GM13977 (cell line): ENCODE measurements at regions not wholly inside any gene's neighbourhood (a gene's known extent, or its start where the extent isn't known, plus 50 kb on each side); places are given as distances from the start of the nearest gene placed in this dataset.
A peak's percentile ranks its signal among the peaks of the same experiment; 100 is the strongest.

Source experiments
- DNase-seq: peaks from one replicate; pipeline ENCODE4 v3.0.0; 2012; ENCODE audit warnings: low spot score
- CTCF ChIP-seq: IDR thresholded peaks from 2 replicates; pipeline ENCODE4 v1.5.1; 2012; ENCODE audit warnings: mild to moderate bottlenecking, control low read depth; ENCODE audit not compliant: insufficient read depth; ENCODE audit errors: extremely low read depth, missing control alignments
- in situ Hi-C: fragments of 300-500 bp; cut with MboI; formaldehyde crosslinking; loops from one replicate; pipeline ENCODE4 v1.12.0; 2022; ENCODE audit warnings: low sequenced_read_pairs, low pct_unique_long_range_greater_than_20kb, mixed read lengths, inconsistent platforms; ENCODE audit not compliant: unreplicated experiment

DNA sequence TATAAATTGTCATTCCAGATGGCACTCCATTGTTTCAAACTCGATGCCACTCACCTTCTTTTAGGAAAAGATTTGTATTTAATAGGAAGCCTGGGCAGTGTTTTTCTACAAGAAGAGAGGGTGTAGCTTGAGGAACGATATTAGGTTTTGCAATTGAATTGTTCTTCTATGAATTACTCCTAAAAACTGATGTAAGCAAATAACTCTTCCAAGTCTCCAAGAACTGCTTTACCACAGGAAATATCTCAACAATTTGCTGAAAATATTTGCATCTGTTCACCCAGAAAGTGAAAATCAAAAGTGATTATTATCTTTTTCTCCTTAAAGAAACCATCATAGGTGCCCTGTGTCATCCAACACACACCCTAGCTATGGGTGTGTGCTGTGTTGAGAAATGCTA lies 261.3 kb upstream of the MEOX2 start:
- in situ Hi-C loops = no loop called here
- TF ChIP-seq CTCF = no peak
- DNase-seq = no peak

DNA sequence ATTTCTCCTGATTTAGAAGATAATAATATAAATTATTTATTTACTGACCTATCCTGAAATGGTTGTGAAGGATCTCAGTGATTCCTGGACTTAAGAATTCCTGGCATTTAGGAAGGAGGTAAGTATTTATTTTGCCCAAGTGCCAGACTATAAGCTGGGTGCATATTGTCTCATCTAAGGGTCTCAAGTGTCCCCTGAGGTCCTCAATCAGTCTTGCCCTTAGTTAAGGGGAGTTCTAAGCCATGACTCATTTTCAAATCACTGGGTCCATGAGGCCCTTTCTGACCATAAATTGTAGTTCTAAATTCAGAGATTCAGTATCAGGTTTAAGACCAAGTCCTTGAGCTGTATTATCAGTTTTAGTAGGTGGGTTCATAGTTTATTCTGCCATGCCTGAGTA lies 251.6 kb upstream of the MEOX2 start:
- DNase-seq = peak; percentile 17

DNA sequence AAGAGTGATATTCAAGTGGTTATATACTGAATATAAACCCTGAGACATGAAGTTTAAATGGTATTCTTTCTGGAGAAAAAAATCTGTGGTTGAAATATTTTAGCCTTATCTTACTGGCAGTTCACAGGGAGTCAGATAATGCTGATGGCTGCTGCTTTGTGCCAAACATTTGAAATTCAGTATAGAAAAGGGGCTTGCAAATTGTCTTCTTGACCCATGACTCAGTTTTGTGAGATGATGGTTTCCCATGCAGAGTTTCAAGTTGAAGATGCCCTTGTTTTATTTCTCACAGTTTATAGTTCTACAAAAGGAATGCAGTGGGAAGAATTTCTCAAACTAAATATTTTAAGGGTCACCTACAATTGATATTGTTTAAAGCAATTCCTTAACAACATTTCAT lies 251.1 kb upstream of the MEOX2 start:
- no peak for TF ChIP-seq CTCF
- in situ Hi-C loops = no loop called here
- DNase-seq = no peak

More for the DNA sequence above, 251.6 kb upstream of the MEOX2 start:
- no peak for TF ChIP-seq CTCF
- in situ Hi-C loops = no loop called here

DNA sequence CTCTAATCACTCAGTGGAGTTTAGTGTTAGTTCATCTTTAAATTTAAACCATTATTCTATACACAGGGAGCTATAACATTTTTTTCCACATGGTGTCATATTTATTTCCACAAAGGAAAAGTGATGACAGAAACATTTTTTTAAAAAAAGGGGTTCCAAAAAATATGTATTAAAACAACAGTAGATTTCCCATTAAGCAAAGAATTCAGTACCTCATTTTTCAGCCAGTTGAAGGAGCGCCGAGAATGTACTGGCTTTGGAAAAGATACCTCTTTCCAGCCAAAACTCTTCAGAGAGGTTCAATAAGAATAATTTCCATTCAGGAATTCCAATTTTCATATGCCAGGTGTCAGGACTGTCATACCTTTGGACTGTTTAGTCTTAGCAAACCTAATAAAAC lies 250.5 kb upstream of the MEOX2 start:
- in situ Hi-C loops = no loop called here
- TF ChIP-seq CTCF = no peak
- DNase-seq = no peak

DNA sequence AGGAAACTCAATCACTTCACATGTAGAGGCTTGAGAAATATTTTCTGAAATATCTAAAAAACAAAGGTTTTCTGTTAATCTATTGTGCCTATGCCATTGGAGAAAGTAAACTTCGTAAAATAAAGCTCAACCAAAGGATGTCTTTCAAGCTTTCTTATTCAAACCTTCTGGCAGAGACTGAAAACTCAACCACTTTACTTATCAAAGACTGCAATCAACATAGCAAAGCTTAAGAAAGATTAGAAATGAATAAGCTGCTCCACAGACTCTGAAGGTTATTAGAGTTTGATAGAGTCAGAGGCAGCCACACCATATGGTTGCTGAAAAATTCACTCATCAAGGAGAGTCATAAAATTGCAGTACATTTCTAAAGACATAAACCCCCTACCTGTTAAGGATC lies 245.8 kb upstream of the MEOX2 start:
- in situ Hi-C loops = no loop called here
- TF ChIP-seq CTCF = no peak
- no peak for DNase-seq

GRCh38 chr7:15929411-15929810 lies 242.9 kb upstream of the MEOX2 start:
- DNase-seq = no peak
- in situ Hi-C loops = no loop called here
- no peak for TF ChIP-seq CTCF

DNA sequence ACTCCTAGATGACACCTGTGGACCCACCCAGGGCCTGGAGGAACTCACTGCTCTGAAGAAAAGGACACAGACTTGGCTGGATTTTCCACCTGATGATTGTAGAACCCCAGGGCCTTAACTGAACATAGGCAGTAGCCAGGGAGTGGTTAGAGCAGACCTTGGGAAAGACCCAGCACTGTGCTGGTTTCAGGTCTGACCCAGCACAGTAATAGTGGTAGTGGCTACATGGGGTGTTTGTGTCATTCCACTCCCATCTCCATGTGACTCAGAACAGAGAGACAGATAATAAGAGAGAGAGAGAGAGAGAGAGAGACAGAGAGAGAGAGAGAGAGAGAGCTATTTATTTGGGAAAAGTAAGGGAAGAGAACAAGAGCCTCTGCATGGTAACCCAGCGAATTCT lies 239.1 kb upstream of the MEOX2 start:
- no peak for DNase-seq
- TF ChIP-seq CTCF = no peak
- in situ Hi-C loops = no loop called here
